Psoas muscle (tissue), 7 donors: ENCODE measurements at regions not wholly inside any gene's neighbourhood (a gene's known extent, or its start where the extent isn't known, plus 50 kb on each side); places are given as distances from the start of the nearest gene placed in this dataset.

ENCODE experiments used
- ATAC-seq, 4 donors: fragments of 200-7000 bp; cut with Tn5 transposase; one replicate each; pipeline ENCODE4 v1.9.1; 2020; ENCODE audit warnings: moderate library complexity in 3 of 4, mild to moderate bottlenecking in 2 of 4
- DNase-seq, 2 donors: peaks; one replicate each; pipeline ENCODE4 v3.0.0-alpha.2; 2020
- H3K27ac ChIP-seq: fragments of 200-600 bp; one replicate; pipeline ENCODE4 v1.8.0; 2022
- H3K27me3 ChIP-seq, 3 donors: fragments of 200-600 bp in 1 of 3; one replicate each; pipeline versions ENCODE4 v1.6.1 to v1.8.0; 2013 to 2022; ENCODE audit warnings: low read length in 2 of 3, mild to moderate bottlenecking in 2 of 3, moderate library complexity in 1 of 3; ENCODE audit not compliant: insufficient read depth in 3 of 3
- H3K36me3 ChIP-seq, 2 donors: fragments of 200-600 bp in 1 of 2; one replicate each; pipeline versions ENCODE4 v1.6.1 to v1.8.0; 2013 to 2022; ENCODE audit warnings: low read depth in 1 of 2, mild to moderate bottlenecking in 1 of 2, moderate library complexity in 1 of 2; ENCODE audit not compliant: insufficient read depth in 1 of 2
- H3K4me1 ChIP-seq: fragments of 200-600 bp; one replicate; pipeline ENCODE4 v1.8.0; 2022
- H3K4me3 ChIP-seq: fragments of 200-600 bp; one replicate; pipeline ENCODE4 v1.8.0; 2022; ENCODE audit warnings: mild to moderate bottlenecking
- H3K9me3 ChIP-seq: fragments of 200-600 bp; one replicate; pipeline ENCODE4 v1.8.0; 2022
- WGBS, 3 donors: extraction: QIAGEN DNeasy Blood & Tissue Kit; methylation state at CpG; one replicate each; pipeline versions ENCODE4 v1.1.6 to v1.1.7; 2013; 5-methylcytosine and 5-hydroxymethylcytosine counted together
- intact Hi-C, 2 donors: fragments of 100-400 bp; cut with DNase I; formaldehyde crosslinking; loops; one replicate each; pipeline versions ENCODE4 v1.11.0 to v1.14.2; 2022
- TF ChIP-seq, protein P1 (sequence below): fragments of 200-600 bp; IDR thresholded peaks from one replicate; pipeline ENCODE4 v1.8.0; 2022; ENCODE audit warnings: antibody characterized with exemption
- donor health status: healthy with polysubstance abuse.
- donor health status: DM: no; HTN: no; CAD: no; lungs with moderate emphysema.
- donor health status: Bipolar disorder and iron deficiency.
- donor health status: healthy.
- donor health status: DM: yes; HTN: yes; CAD: no.
- donor health status: DM: no; HTN: no; CAD: no.
- donor health status: DM: yes; HTN: yes; CAD: no.

GRCh38 chr3:59522550-59522949 lies 472.7 kb upstream of the CFAP20DC start:
- Histone ChIP-seq H3K4me1 (no peaks in the 10 kb centered on the region), H3K36me3 (no peaks in the 10 kb centered on the region), H3K27ac (no peak overlapping the region), H3K27me3 (peaks cover 0 to 5% (median 0%) of the 10 kb centered on the region in 3 donors), H3K9me3 (no peaks in the 10 kb centered on the region), H3K4me3 (no peak overlapping the region)
- 89 to 97% (median 94%) methylated on average over 2 of the region's 2 CpGs for WGBS, 3 donors
- no peak for DNase-seq
- no peak for ATAC-seq
- intact Hi-C loops = no loop called here
- TF ChIP-seq, protein P1, sequence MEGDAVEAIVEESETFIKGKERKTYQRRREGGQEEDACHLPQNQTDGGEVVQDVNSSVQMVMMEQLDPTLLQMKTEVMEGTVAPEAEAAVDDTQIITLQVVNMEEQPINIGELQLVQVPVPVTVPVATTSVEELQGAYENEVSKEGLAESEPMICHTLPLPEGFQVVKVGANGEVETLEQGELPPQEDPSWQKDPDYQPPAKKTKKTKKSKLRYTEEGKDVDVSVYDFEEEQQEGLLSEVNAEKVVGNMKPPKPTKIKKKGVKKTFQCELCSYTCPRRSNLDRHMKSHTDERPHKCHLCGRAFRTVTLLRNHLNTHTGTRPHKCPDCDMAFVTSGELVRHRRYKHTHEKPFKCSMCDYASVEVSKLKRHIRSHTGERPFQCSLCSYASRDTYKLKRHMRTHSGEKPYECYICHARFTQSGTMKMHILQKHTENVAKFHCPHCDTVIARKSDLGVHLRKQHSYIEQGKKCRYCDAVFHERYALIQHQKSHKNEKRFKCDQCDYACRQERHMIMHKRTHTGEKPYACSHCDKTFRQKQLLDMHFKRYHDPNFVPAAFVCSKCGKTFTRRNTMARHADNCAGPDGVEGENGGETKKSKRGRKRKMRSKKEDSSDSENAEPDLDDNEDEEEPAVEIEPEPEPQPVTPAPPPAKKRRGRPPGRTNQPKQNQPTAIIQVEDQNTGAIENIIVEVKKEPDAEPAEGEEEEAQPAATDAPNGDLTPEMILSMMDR = no peak

- ATAC-seq = no peak
- Histone ChIP-seq H3K36me3 (no peaks in the 10 kb centered on the region), H3K27me3 (no peaks in the 10 kb centered on the region), H3K27ac (no peak overlapping the region), H3K9me3 (no peaks in the 10 kb centered on the region), H3K4me3 (no peak overlapping the region), H3K4me1 (no peaks in the 10 kb centered on the region)
- TF ChIP-seq, protein P1 = no peak
- intact Hi-C loops = no loop called here
- no peak for DNase-seq
- 88 to 91% (median 91%) methylated on average over 6 of the region's 6 CpGs for WGBS, 3 donors
Observed at GRCh38 chr3:59519094-59519493, 469.3 kb upstream of the CFAP20DC start.

GRCh38 chr3:59518283-59519055 lies 468.6 kb upstream of the CFAP20DC start:
- 86 to 88% (median 88%) methylated on average over 14 of the region's 14 CpGs for WGBS, 3 donors
- no peak for DNase-seq
- no peak overlapping the region for H3K27ac ChIP-seq
- no peaks in the 10 kb centered on the region for H3K9me3 ChIP-seq
- no peak for ATAC-seq
- intact Hi-C loops = no loop called here
- TF ChIP-seq, protein P1 = no peak
- H3K4me1 ChIP-seq = no peaks in the 10 kb centered on the region
- H3K27me3 ChIP-seq = no peaks in the 10 kb centered on the region
- no peaks in the 10 kb centered on the region for H3K36me3 ChIP-seq
- no peak overlapping the region for H3K4me3 ChIP-seq

DNA sequence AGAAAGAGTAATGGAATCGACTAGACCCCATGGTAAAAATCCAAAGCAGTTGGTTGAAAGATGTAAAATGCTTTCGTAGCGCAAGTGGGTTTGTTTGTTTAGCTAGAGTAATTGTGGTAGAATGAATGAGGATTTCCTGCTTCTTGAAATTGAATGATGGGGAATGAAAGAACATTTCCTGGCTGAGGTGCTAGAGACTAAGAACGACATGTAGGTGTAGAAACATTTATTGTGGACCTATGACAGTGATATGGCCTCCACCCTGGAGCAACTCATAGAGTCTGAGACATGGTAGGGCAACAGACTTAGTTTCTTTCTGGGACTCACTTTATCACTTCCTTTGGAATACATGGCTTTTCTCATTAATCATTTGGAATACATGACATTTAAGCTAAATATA lies 467.6 kb upstream of the CFAP20DC start:
- no peak for DNase-seq
- intact Hi-C loops = no loop called here
- Histone ChIP-seq H3K27ac (no peak overlapping the region), H3K9me3 (no peaks in the 10 kb centered on the region), H3K4me3 (no peak overlapping the region), H3K4me1 (no peaks in the 10 kb centered on the region), H3K36me3 (no peaks in the 10 kb centered on the region), H3K27me3 (no peaks in the 10 kb centered on the region)
- WGBS, 3 donors = 64 to 69% (median 69%) methylated on average over 4 of the region's 4 CpGs
- TF ChIP-seq, protein P1 = no peak
- no peak for ATAC-seq

GRCh38 chr3:59515966-59516365 lies 466.1 kb upstream of the CFAP20DC start:
- intact Hi-C loops = no loop called here
- TF ChIP-seq, protein P1 = no peak
- Histone ChIP-seq H3K36me3 (no peaks in the 10 kb centered on the region), H3K27me3 (peaks cover 0 to 4% (median 0%) of the 10 kb centered on the region in 3 donors), H3K9me3 (no peaks in the 10 kb centered on the region), H3K4me1 (no peaks in the 10 kb centered on the region), H3K27ac (no peak overlapping the region), H3K4me3 (no peak overlapping the region)
- DNase-seq (no peak), ATAC-seq (no peak)
- WGBS, 3 donors = 54 to 64% (median 55%) methylated on average over 3 of the region's 3 CpGs
